ENCODE measurements at regions not wholly inside any gene's neighbourhood (a gene's known extent, or its start where the extent isn't known, plus 50 kb on each side); places are given as distances from the start of the nearest gene placed in this dataset.
"Not testable (repeated sequence)": the region's sequence is repeated elsewhere in the genome, so short reads cannot be mapped to it uniquely, and the experiment has no call there.

GRCh38 chr4:115190529-115190928 is 77.1 kb upstream of the NDST4 start:
- no peak overlapping the region for H3K27ac Mint-ChIP-seq (ENCODE audit: unreplicated experiment)
- no peaks in the 10 kb centered on the region for H3K9me3 Mint-ChIP-seq (ENCODE audit: unreplicated experiment)
- no TSS peak for BruUV-seq (replicated peaks)

GRCh38 chr4:115187136-115187535 is 73.7 kb upstream of the NDST4 start:
- POLR2A ChIA-PET, result no interaction called here
- no peak overlapping the region for H3K4me3 Mint-ChIP-seq (ENCODE audit: unreplicated experiment)
- no peaks in the 10 kb centered on the region for H3K4me1 Mint-ChIP-seq (ENCODE audit: low read depth, unreplicated experiment)
- Histone ChIP-seq H3K27me3 (replicated peaks; ENCODE audit: control insufficient read depth, insufficient read depth, low read length) (no peaks in the 10 kb centered on the region), H3K4me1 (no peaks in the 10 kb centered on the region), H3K4me3 (ENCODE audit: low read depth, low read length) (no peak overlapping the region), H3K9me3 (no peaks in the 10 kb centered on the region), H3K36me3 (ENCODE audit: control insufficient read depth, insufficient read depth, low read length) (no peaks in the 10 kb centered on the region)
- H3K27me3 Mint-ChIP-seq (ENCODE audit: insufficient read depth, unreplicated experiment), result no peaks in the 10 kb centered on the region
- BruUV-seq (replicated peaks), result no TSS peak
- no peaks in the 10 kb centered on the region for H3K9me3 Mint-ChIP-seq (ENCODE audit: unreplicated experiment)
- H3K36me3 Mint-ChIP-seq (ENCODE audit: insufficient read depth, unreplicated experiment), result no peaks in the 10 kb centered on the region
- DNase-seq, result no peak
- intact Hi-C loops (cut with micrococcal nuclease; ENCODE audit: unreplicated experiment), result no loop called here
- CTCF ChIA-PET, result no interaction called here
- TF ChIP-seq CTCF (IDR thresholded peaks at IDR 0.05; ENCODE audit: insufficient read depth in 1 of 2, low read depth in 1 of 2, low read length in 1 of 2, severe bottlenecking in 1 of 2, unreplicated experiment in 1 of 2), result no peak
- H3K27ac Mint-ChIP-seq (ENCODE audit: unreplicated experiment), result no peak overlapping the region

More at GRCh38 chr4:115190529-115190928, 77.1 kb upstream of the NDST4 start:
- H3K4me1 ChIP-seq, result no peaks in the 10 kb centered on the region
- no peaks in the 10 kb centered on the region for H3K27me3 ChIP-seq (replicated peaks; ENCODE audit: control insufficient read depth, insufficient read depth, low read length)
- DNase-seq, result no peak
- H3K36me3 ChIP-seq (ENCODE audit: control insufficient read depth, insufficient read depth, low read length), result no peaks in the 10 kb centered on the region
- no peaks in the 10 kb centered on the region for H3K4me1 Mint-ChIP-seq (ENCODE audit: low read depth, unreplicated experiment)
- POLR2A ChIA-PET, result no interaction called here
- CTCF ChIA-PET, result no interaction called here
- no peaks in the 10 kb centered on the region for H3K27me3 Mint-ChIP-seq (ENCODE audit: insufficient read depth, unreplicated experiment)
- H3K4me3 ChIP-seq (ENCODE audit: low read depth, low read length), result no peak overlapping the region
- TF ChIP-seq CTCF (IDR thresholded peaks at IDR 0.05; ENCODE audit: insufficient read depth in 1 of 2, low read depth in 1 of 2, low read length in 1 of 2, severe bottlenecking in 1 of 2, unreplicated experiment in 1 of 2), result no peak
- H3K4me3 Mint-ChIP-seq (ENCODE audit: unreplicated experiment), result no peak overlapping the region
- no peaks in the 10 kb centered on the region for H3K36me3 Mint-ChIP-seq (ENCODE audit: insufficient read depth, unreplicated experiment)
- intact Hi-C loops (cut with micrococcal nuclease; ENCODE audit: unreplicated experiment), result no loop called here
- no peaks in the 10 kb centered on the region for H3K9me3 ChIP-seq

GRCh38 chr4:115179438-115180062 is 66.1 kb upstream of the NDST4 start:
- CTCF ChIA-PET; H3K27me3 Mint-ChIP-seq (ENCODE audit: insufficient read depth, unreplicated experiment); POLR2A ChIA-PET: not testable (repeated sequence)

GRCh38 chr4:115178687-115179086 is 65.3 kb upstream of the NDST4 start:
- H3K9me3 Mint-ChIP-seq (ENCODE audit: unreplicated experiment); POLR2A ChIA-PET; H3K36me3 ChIP-seq (ENCODE audit: control insufficient read depth, insufficient read depth, low read length); H3K27ac Mint-ChIP-seq (ENCODE audit: unreplicated experiment); H3K36me3 Mint-ChIP-seq (ENCODE audit: insufficient read depth, unreplicated experiment); DNase-seq; H3K27me3 Mint-ChIP-seq (ENCODE audit: insufficient read depth, unreplicated experiment); CTCF ChIA-PET; H3K4me1 ChIP-seq; H3K4me3 Mint-ChIP-seq (ENCODE audit: unreplicated experiment); H3K27me3 ChIP-seq (replicated peaks; ENCODE audit: control insufficient read depth, insufficient read depth, low read length); intact Hi-C loops (cut with micrococcal nuclease; ENCODE audit: unreplicated experiment); H3K4me1 Mint-ChIP-seq (ENCODE audit: low read depth, unreplicated experiment); H3K9me3 ChIP-seq; H3K4me3 ChIP-seq (ENCODE audit: low read depth, low read length); BruUV-seq (replicated peaks): not testable (repeated sequence)

More at GRCh38 chr4:115179438-115180062, 66.1 kb upstream of the NDST4 start:
- H3K9me3 Mint-ChIP-seq (ENCODE audit: unreplicated experiment); H3K36me3 Mint-ChIP-seq (ENCODE audit: insufficient read depth, unreplicated experiment); H3K4me3 Mint-ChIP-seq (ENCODE audit: unreplicated experiment); intact Hi-C loops (cut with micrococcal nuclease; ENCODE audit: unreplicated experiment); DNase-seq; BruUV-seq (replicated peaks); H3K4me3 ChIP-seq (ENCODE audit: low read depth, low read length); H3K36me3 ChIP-seq (ENCODE audit: control insufficient read depth, insufficient read depth, low read length); H3K9me3 ChIP-seq; H3K27me3 ChIP-seq (replicated peaks; ENCODE audit: control insufficient read depth, insufficient read depth, low read length); H3K4me1 ChIP-seq; H3K4me1 Mint-ChIP-seq (ENCODE audit: low read depth, unreplicated experiment); H3K27ac Mint-ChIP-seq (ENCODE audit: unreplicated experiment): not testable (repeated sequence)
